Endothelial cell of umbilical vein (primary cell): ENCODE measurements at regions not wholly inside any gene's neighbourhood (a gene's known extent, or its start where the extent isn't known, plus 50 kb on each side); places are given as distances from the start of the nearest gene placed in this dataset.

Experiments used
- BruUV-seq: library from RNA; stranded (reverse); fragments of 400-500 nt; replicated peaks from 2 replicates; lab custom pipeline; 2021; lab: Mats Ljungman, UMichigan
- CTCF ChIA-PET: fragments of 300-600, 350-600 bp; sonication (Branson Sonifier 250); formaldehyde crosslinking; loops from one replicate; lab custom pipeline; 2021; ENCODE audit warnings: antibody characterized with exemption, inconsistent platforms; lab: Charles Lee
- POLR2A ChIA-PET: fragments of 300-600, 350-600 bp; sonication (Branson Sonifier 250); formaldehyde crosslinking; loops from one replicate; lab custom pipeline; 2021; ENCODE audit warnings: antibody characterized with exemption, inconsistent platforms; lab: Charles Lee
- DNase-seq: peaks from one replicate; pipeline ENCODE4 v3.0.0-alpha.2; 2011; ENCODE audit warnings: low read depth, low spot score
- FAIRE-seq: peaks from 2 replicates; lab custom pipeline; 2011; peaks lifted over from hg19 to GRCh38; lab: Jason Lieb, UNC
- H2AFZ ChIP-seq: 2 replicates; pipeline ENCODE4 v1.6.0; 2012; ENCODE audit warnings: low read depth, low read length, control low read depth, inconsistent platforms
- H3K27ac ChIP-seq: 2 replicates; pipeline ENCODE4 v1.5.1; 2011; ENCODE audit warnings: low read depth, mild to moderate bottlenecking, control low read depth, low read length, moderate library complexity; ENCODE audit not compliant: insufficient read depth
- H3K27me3 ChIP-seq, 2 experiments: 2 replicates each; pipeline versions ENCODE4 v1.6.0 to v1.6.1; 2011; ENCODE audit warnings: low read length in 2 of 2, mixed read lengths in 1 of 2; ENCODE audit not compliant: control insufficient read depth in 2 of 2, insufficient read depth in 2 of 2
- H3K36me3 ChIP-seq, 2 experiments: 2 replicates in 1 of 2; 3 replicates in 1 of 2; pipeline ENCODE4 v1.5.1; 2011; ENCODE audit warnings: low read length in 2 of 2, mild to moderate bottlenecking in 1 of 2, moderate library complexity in 1 of 2; ENCODE audit not compliant: control insufficient read depth in 2 of 2, insufficient read depth in 2 of 2; ENCODE audit errors: extremely low read depth in 1 of 2
- H3K4me1 ChIP-seq: 3 replicates; pipeline ENCODE4 v1.5.1; 2011; ENCODE audit warnings: mild to moderate bottlenecking, low read length; ENCODE audit not compliant: control insufficient read depth, insufficient read depth; ENCODE audit errors: extremely low read depth
- H3K4me2 ChIP-seq: 2 replicates; pipeline ENCODE4 v1.6.1; 2011; ENCODE audit warnings: low read length, control low read depth, mixed read lengths; ENCODE audit not compliant: insufficient read depth
- H3K4me3 ChIP-seq, 3 experiments: fragments of 200-600 bp in 1 of 3; sonication (generic), shearing (Covaris generic) in 1 of 3; replicated peaks in 1 of 3; 2 replicates each; pipeline ENCODE4 v1.5.1; 2011 to 2016; ENCODE audit warnings: control low read depth in 3 of 3, low read length in 3 of 3, mild to moderate bottlenecking in 2 of 3, inconsistent platforms in 1 of 3, low read depth in 1 of 3, moderate library complexity in 1 of 3; ENCODE audit not compliant: insufficient read depth in 1 of 3
- H3K79me2 ChIP-seq: 2 replicates; pipeline ENCODE4 v1.6.0; 2012; ENCODE audit warnings: low read length, inconsistent platforms; ENCODE audit not compliant: control insufficient read depth, insufficient read depth
- H3K9ac ChIP-seq: replicated peaks from 2 replicates; pipeline ENCODE3; 2011; ENCODE audit warnings: low read length, control low read depth; ENCODE audit not compliant: insufficient read depth; ENCODE audit errors: extremely low read depth
- H3K9me1 ChIP-seq: replicated peaks from 3 replicates; pipeline ENCODE4 v1.6.0; 2011; ENCODE audit warnings: mild to moderate bottlenecking, low read length; ENCODE audit not compliant: control insufficient read depth, insufficient read depth; ENCODE audit errors: extremely low read depth
- H3K9me3 ChIP-seq: replicated peaks from 2 replicates; pipeline ENCODE4 v1.5.1; 2012; ENCODE audit warnings: low read length, inconsistent platforms; ENCODE audit not compliant: control insufficient read depth, insufficient read depth
- H4K20me1 ChIP-seq: replicated peaks from 2 replicates; pipeline ENCODE3; 2011; ENCODE audit warnings: mild to moderate bottlenecking, low read length; ENCODE audit not compliant: control insufficient read depth, insufficient read depth; ENCODE audit errors: extremely low read depth
- CTCF ChIP-seq, 2 donors: IDR thresholded peaks; 1 replicate in 1 of 2; 2 replicates in 1 of 2; pipeline ENCODE4 v1.5.1; 2011; ENCODE audit warnings: low read length in 2 of 2, mild to moderate bottlenecking in 2 of 2, moderate library complexity in 2 of 2, control low read depth in 1 of 2, inconsistent platforms in 1 of 2, low read depth in 1 of 2; ENCODE audit not compliant: insufficient read depth in 1 of 2; ENCODE audit errors: extremely low read depth in 1 of 2
- EZH2 ChIP-seq: IDR thresholded peaks from 2 replicates; pipeline ENCODE4 v1.6.1; 2012; ENCODE audit warnings: borderline replicate concordance, low read depth, mild to moderate bottlenecking, moderate library complexity, low read length, inconsistent platforms; ENCODE audit not compliant: severe bottlenecking
- FOS ChIP-seq: IDR thresholded peaks from 2 replicates; pipeline ENCODE4 v1.6.1; 2011; ENCODE audit warnings: mild to moderate bottlenecking, low read length, moderate library complexity, borderline replicate concordance; ENCODE audit not compliant: insufficient read depth
- GATA2 ChIP-seq: IDR thresholded peaks from 2 replicates; pipeline ENCODE4 v1.7.0; 2011; ENCODE audit warnings: low read depth, mild to moderate bottlenecking, moderate library complexity, mixed read lengths, low read length; ENCODE audit not compliant: insufficient read length, insufficient read depth
- JUN ChIP-seq: IDR thresholded peaks from 2 replicates; pipeline ENCODE4 v1.6.1; 2011; ENCODE audit warnings: borderline replicate concordance, low read depth; ENCODE audit not compliant: insufficient read length, insufficient read depth
- MAX ChIP-seq: IDR thresholded peaks from 2 replicates; pipeline ENCODE4 v1.6.1; 2011; ENCODE audit not compliant: insufficient read depth, insufficient read length
- MYC ChIP-seq: IDR thresholded peaks from one replicate; pipeline ENCODE4 v1.6.1; 2011; ENCODE audit warnings: mild to moderate bottlenecking, low read depth, low read length
- POLR2A ChIP-seq: IDR thresholded peaks from 2 replicates; pipeline ENCODE4 v1.6.1; 2012; ENCODE audit warnings: low read depth, mild to moderate bottlenecking, control low read depth, low read length
- POLR2AphosphoS5 ChIP-seq: IDR thresholded peaks from 2 replicates; pipeline ENCODE4 v1.6.1; 2012; ENCODE audit warnings: low read depth, mild to moderate bottlenecking, control low read depth, low read length, moderate library complexity; ENCODE audit not compliant: insufficient read depth
- dilution Hi-C: fragments of 300-500 bp; cut with MboI; formaldehyde crosslinking; loops from one replicate; pipeline ENCODE4 v1.15.0; 2019; ENCODE audit warnings: low sequenced_read_pairs; ENCODE audit not compliant: extremely low pct_ligation_motif_present
- intact Hi-C: fragments of 100-400 bp; cut with micrococcal nuclease; formaldehyde crosslinking; loops from one replicate; pipeline ENCODE4 v1.10.0; 2022

- Histone ChIP-seq H3K4me3 (no peak overlapping the region), H3K79me2 (no peaks in the 10 kb centered on the region), H3K9me1 (no peaks in the 10 kb centered on the region), H3K27me3 (no peaks in the 10 kb centered on the region), H3K4me1 (no peaks in the 10 kb centered on the region), H3K27ac (no peak overlapping the region), H4K20me1 (no peaks in the 10 kb centered on the region), H3K9ac (no peak overlapping the region), H2AFZ (no peak overlapping the region), H3K4me2 (no peak overlapping the region), H3K36me3 (no peaks in the 10 kb centered on the region), H3K9me3 (no peaks in the 10 kb centered on the region)
- DNase-seq (no peak), FAIRE-seq (no peak)
- POLR2A ChIA-PET, result no interaction called here
- intact Hi-C loops, result no loop called here
- BruUV-seq, result no TSS peak
- CTCF ChIA-PET, result no interaction called here
- dilution Hi-C loops, result no loop called here
- no peak for TF ChIP-seq CTCF (IDR thresholded peaks at IDR 0.05; ENCODE audit: extremely low read depth in 1 of 2, insufficient read depth in 1 of 2, low read depth in 1 of 2, low read length in 2 of 2)
- no peak for TF ChIP-seq JUN
- TF ChIP-seq EZH2, result no peak
- TF ChIP-seq POLR2AphosphoS5, result no peak
- TF ChIP-seq MYC, result no peak
- TF ChIP-seq POLR2A, result no peak
- TF ChIP-seq FOS, result no peak
- TF ChIP-seq MAX, result no peak
- no peak for TF ChIP-seq GATA2
These were observed 439.6 kb downstream of the EPM2A start for GRCh38 chr6:145295746-145296145.
